ENCODE measurements at regions not wholly inside any gene's neighbourhood (a gene's known extent, or its start where the extent isn't known, plus 50 kb on each side); places are given as distances from the start of the nearest gene placed in this dataset.

DNA sequence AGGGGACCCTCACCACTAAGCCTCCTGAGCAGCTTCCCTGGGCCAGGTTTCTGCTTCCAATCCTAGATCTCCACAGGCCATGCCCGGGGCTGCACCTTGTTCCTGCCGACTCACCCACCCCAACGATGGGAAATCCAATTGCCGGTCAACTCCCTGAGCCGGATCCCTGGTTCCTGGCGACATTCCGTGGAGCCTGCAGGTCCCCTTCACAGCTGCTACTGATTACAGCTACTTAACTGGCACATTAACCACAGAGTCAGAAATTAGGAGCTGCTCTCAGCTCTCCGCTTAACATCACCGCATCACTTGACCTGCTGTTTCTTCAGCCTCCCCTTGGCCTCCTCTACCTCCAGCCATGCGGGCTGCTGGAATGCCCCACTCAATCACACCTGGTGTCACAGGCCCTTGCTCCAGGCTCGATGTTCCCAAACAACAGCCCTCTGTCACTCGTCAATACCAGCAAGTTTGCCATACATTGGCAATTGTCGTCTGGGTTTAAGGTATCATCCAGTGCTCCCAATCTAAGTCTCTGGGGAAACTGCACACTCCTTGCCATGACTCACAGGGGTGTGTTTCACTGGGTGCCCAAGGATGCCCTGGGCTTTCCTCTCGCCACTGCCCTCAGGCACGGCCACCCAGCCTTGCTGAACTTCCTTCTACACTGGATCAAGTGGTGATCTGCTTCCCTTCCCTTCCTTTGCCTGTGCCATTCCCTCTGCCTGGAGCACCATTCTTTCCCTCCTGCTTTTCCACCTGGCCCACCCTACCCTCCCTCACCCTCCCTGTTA, 181.0 kb downstream of the MN1 start:
- TF ChIP-seq, protein P1, sequence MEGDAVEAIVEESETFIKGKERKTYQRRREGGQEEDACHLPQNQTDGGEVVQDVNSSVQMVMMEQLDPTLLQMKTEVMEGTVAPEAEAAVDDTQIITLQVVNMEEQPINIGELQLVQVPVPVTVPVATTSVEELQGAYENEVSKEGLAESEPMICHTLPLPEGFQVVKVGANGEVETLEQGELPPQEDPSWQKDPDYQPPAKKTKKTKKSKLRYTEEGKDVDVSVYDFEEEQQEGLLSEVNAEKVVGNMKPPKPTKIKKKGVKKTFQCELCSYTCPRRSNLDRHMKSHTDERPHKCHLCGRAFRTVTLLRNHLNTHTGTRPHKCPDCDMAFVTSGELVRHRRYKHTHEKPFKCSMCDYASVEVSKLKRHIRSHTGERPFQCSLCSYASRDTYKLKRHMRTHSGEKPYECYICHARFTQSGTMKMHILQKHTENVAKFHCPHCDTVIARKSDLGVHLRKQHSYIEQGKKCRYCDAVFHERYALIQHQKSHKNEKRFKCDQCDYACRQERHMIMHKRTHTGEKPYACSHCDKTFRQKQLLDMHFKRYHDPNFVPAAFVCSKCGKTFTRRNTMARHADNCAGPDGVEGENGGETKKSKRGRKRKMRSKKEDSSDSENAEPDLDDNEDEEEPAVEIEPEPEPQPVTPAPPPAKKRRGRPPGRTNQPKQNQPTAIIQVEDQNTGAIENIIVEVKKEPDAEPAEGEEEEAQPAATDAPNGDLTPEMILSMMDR (IDR thresholded peaks at IDR 0.05; ENCODE audit: low read depth, low read length, missing control alignments) = no peak
- no peak overlapping the region for H3K4me3 ChIP-seq (ENCODE audit: low read depth, low read length)
- no peak for DNase-seq (ENCODE audit: low read depth)

GRCh38 chr22:27621486-27622070, 180.0 kb downstream of the MN1 start:
- no peak overlapping the region for H3K4me3 ChIP-seq (ENCODE audit: low read depth, low read length)
- TF ChIP-seq, protein P1 (IDR thresholded peaks at IDR 0.05; ENCODE audit: low read depth, low read length, missing control alignments) = no peak
- no peak for DNase-seq (ENCODE audit: low read depth)

DNA sequence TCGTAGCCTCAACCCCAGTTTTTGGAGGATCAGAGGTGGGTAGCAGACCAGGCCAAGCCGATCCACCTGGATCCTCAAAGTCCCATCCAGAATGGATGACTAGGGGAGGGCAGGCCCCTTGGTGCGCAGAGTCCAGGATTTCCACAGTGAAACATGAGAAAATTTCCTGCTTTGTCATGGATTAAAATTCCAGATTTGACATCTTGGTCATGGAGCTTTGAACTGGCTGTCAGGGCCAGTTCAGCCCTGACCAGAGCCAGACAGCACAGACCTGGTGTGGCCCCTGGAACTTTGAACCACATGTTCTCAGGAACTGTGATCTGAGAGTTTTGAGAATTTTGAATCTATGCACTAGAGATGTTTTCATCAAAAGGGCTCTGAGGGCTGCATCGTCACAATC, 177.5 kb downstream of the MN1 start:
- TF ChIP-seq, protein P1 (IDR thresholded peaks at IDR 0.05; ENCODE audit: low read depth, low read length, missing control alignments) = no peak
- DNase-seq (ENCODE audit: low read depth) = no peak
- H3K4me3 ChIP-seq (ENCODE audit: low read depth, low read length) = no peak overlapping the region

DNA sequence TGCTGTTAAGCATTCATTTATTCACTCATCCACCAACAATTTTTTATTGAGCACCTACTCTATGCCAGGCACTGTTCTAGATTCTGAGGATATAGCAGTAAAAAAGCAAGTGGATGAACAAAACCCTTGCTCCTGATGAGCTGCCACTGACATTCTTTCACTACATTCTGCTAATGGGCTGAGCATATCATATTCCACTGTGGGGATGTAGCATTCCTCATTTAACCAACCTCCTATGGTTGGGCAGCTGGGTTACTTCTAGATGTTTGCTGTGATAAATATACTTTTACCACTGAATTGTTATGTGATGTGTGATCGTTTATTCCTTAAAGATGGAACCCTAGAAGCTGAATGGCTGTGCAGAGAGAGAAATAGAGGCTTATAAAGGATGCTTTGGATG, 176.9 kb downstream of the MN1 start:
- TF ChIP-seq, protein P1 (IDR thresholded peaks at IDR 0.05; ENCODE audit: low read depth, low read length, missing control alignments) = no peak
- no peak for DNase-seq (ENCODE audit: low read depth)
- H3K4me3 ChIP-seq (ENCODE audit: low read depth, low read length) = no peak overlapping the region

GRCh38 chr22:27625769-27626674, 175.5 kb downstream of the MN1 start:
- no peak for DNase-seq (ENCODE audit: low read depth)
- TF ChIP-seq, protein P1 (IDR thresholded peaks at IDR 0.05; ENCODE audit: low read depth, low read length, missing control alignments) = no peak
- H3K4me3 ChIP-seq (ENCODE audit: low read depth, low read length) = no peak overlapping the region

DNA sequence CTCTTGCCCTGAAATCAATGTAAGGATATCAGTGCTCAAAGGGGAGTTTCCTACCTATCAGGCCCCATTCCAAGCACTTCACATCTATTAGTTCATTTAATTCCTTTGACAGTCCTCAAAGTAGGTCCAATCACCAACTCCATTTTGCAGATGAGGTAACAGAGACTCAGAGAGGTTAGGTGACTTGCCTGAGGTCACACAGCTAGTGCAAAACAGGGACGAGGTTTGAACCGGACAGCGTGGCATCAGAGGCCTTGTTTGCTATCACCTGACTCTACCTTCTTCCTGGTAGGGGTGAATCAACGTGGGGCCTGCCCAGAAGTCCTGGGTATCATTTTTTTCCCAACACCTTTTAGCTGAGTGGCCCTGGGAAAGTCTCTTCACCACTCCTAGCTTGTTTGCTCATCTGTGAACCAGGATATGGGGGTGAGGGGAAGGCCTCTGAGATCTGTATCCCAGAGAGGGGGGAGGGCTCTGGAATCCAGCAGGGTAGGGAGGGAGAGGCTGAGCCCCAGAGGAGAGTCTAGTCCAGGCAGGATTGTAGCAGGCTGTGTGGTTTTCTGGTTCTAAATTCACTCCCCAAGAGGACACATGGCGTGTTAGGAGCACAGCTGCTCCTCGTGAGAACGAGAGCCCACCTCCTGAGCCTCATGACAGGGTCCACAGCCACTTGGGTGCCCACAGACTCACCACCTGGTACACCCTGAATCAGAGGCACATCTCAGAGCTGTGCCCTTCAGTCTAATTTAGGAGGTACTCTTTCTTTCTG, 174.7 kb downstream of the MN1 start:
- TF ChIP-seq, protein P1 (IDR thresholded peaks at IDR 0.05; ENCODE audit: low read depth, low read length, missing control alignments) = no peak
- H3K4me3 ChIP-seq (ENCODE audit: low read depth, low read length) = no peak overlapping the region
- no peak for DNase-seq (ENCODE audit: low read depth)
